ENCODE measurements at regions not wholly inside any gene's neighbourhood (a gene's known extent, or its start where the extent isn't known, plus 50 kb on each side); places are given as distances from the start of the nearest gene placed in this dataset.

- no peak for TF ChIP-seq MAX (IDR thresholded peaks at IDR 0.05; ENCODE audit: low read depth)
- no peak for TF ChIP-seq REST (IDR thresholded peaks at IDR 0.05; ENCODE audit: low read depth, low read length)
- TF ChIP-seq POLR2AphosphoS5 (IDR thresholded peaks at IDR 0.05; ENCODE audit: low read depth, low read length), result no peak
- TF ChIP-seq CTCF (IDR thresholded peaks at IDR 0.05), result no peak
- no peak for TF ChIP-seq JUND (IDR thresholded peaks at IDR 0.05)
- no peak for TF ChIP-seq RAD21 (IDR thresholded peaks at IDR 0.05; ENCODE audit: low read length)
- TF ChIP-seq MEF2A (IDR thresholded peaks at IDR 0.05; ENCODE audit: borderline replicate concordance, low read depth), result no peak
- no peak for TF ChIP-seq CHD2 (IDR thresholded peaks at IDR 0.05; ENCODE audit: low read length, partially characterized antibody)
- TF ChIP-seq EP300 (IDR thresholded peaks at IDR 0.05; ENCODE audit: borderline replicate concordance in 1 of 2, low read depth in 1 of 2, low read length in 1 of 2), result no peak
- no peak for TF ChIP-seq MXI1 (IDR thresholded peaks at IDR 0.05; ENCODE audit: low read depth, low read length)
Measured at GRCh38 chr13:109913936-109914510, 127.6 kb upstream of the IRS2 start.
